ENCODE measurements at regions not wholly inside any gene's neighbourhood (a gene's known extent, or its start where the extent isn't known, plus 50 kb on each side); places are given as distances from the start of the nearest gene placed in this dataset.
"Not testable (repeated sequence)": the region's sequence is repeated elsewhere in the genome, so short reads cannot be mapped to it uniquely, and the experiment has no call there.

DNA sequence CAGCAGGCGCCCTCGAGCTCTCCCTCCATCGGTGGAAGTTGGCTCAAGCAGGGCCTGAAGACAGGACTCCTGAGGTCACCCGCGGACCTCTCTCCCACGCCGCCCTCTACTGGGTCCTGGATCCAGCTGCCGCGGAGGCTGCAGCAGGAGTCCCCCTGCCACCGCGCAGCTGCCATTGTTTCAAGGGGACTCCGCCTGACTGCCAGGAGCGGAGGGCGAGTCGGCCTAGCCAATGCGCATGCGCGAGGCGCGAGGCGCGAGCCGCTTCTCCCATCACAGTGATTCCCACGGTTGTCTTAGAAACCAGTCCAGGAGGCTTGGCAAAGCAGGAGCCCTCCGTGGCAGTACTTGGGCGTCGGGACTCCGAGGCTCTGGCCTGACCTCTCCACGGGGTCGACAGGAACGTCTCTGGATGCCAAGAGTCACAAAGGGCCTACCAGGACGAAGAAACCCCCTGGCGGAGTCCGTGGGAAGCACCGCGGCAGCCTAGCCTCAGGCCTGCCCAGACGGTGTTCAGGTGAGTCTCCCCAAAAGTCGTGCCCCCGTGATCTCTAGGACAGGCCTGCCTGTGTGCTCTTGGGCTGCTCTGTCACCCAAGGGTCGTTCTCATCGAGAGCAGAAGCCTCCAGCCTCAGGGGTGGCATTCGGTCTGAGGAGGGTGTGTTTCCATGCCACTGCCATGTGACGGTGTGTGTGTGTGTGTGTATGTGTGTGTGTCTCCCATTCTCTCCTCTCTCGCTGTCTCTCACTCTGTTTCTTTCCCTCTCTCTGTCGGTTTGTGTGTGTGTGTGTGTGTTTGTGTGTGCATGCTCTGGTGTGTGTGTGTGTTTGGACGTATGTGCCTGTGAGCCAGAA lies 290.6 kb upstream of the ZNF337 start:
- FAIRE-seq: no peak

DNA sequence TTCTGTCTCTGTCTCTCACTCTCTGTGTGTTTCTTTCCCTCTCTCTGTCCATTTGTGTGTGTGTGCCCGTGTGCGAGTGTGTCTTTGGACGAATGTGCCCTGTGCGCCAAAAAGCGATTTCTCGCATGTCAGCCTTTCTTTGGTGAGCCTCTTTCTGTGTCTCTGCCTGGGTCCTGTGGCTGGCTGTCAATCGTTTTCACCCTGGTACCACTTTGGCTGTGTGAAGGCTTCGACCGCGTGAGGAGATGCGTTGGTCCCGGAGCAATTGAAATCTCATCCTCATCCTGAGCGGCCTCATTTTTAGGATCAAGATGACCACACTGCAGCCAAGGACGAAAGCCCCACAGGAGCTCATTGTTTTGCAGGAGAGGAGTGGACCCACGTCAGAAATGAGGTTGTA lies 288.9 kb upstream of the ZNF337 start:
- FAIRE-seq: no peak

DNA sequence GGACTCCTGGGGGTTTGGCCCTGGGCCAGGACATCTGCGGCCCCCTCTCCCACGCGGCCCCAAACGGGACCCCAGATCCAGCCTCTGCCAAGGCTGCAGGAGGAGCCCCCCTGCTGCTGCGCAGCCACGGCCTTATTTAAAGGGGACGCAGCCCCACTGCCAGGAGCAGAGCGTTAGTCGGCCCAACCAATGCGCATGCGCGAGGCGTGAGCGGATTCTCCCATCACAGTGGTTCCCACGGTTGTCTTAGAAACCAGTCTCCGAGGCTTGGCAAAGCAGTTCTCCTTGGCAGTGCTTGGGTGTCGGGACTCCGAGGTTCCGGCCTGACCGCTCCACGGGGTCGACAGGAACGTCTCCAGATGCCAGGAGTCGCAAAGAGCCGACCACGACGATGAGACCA lies 288.3 kb upstream of the ZNF337 start:
- FAIRE-seq: no peak

DNA sequence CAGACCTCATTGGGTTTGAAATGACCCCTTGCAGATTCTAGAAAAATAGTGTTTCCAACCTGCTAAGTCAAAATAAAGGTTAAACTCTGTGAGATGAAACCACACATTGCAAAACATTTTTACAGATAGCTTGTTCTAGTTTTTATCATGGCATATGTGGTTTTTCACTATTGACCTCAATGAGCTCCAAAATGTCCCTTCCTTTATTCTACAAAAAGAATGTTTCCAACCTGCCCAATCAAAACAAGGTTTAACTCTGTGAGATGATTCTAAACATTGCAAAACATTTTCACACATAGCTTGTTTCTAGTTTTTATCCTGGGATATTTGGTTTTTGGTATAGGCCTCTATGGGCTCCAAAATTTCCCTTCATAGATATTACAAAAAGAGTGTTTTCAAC lies 286.0 kb upstream of the ZNF337 start:
- FAIRE-seq: not testable (repeated sequence)

DNA sequence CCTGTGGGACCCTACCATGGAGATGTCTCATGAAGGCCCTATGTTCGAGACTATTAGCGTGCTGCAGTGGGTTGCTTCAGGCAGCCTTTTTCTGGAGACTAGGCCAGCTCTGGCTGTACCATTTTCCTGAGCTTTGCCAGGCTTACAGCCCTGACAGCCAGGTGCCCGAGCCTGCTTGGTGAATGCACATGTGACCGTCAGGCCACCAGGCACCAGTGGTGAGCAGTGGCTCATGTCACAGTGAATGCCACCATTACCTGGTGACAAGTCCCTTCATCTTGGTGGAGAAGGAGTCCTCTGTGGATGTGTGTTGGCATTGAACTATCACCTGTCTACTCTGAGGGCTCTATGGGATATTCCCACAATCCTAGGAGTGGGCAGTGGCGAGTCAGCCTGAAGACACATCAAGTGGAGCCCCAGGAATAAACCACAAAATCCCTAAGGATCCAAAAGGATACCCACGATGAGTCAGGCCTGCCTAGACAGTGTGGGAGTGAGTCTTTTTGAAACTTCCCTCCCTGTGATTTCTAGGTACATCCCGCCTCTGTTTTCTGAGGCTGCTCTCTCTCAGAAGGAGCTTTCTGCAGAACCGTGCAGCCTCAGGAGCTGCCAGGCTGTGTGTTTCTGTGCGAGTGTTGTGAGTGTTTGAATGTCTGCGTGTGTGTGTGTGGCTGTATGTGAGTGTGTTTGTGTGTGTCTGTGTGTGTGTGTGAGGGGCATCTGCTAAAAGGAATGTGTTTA lies 282.0 kb upstream of the ZNF337 start:
- not testable (repeated sequence) for FAIRE-seq

DNA sequence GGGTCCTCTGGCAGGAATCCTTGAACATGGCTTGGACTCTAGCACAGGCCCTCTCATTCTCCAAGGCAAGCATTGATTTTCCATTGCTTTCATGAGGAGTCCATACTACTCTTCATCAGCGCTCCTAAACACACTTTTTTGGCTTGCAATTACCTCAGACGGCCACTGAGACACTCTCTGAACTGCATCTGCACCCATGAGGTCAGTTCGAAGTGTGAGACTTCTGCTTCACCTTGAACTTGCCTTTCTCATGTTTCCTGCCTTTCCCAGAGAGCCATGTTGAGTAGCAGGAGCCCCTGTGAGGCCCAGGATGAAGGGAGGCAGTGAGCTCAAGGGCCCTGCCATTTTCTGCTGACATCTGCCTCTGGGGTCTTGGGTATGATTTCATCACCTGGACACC lies 279.2 kb upstream of the ZNF337 start:
- not testable (repeated sequence) for FAIRE-seq

DNA sequence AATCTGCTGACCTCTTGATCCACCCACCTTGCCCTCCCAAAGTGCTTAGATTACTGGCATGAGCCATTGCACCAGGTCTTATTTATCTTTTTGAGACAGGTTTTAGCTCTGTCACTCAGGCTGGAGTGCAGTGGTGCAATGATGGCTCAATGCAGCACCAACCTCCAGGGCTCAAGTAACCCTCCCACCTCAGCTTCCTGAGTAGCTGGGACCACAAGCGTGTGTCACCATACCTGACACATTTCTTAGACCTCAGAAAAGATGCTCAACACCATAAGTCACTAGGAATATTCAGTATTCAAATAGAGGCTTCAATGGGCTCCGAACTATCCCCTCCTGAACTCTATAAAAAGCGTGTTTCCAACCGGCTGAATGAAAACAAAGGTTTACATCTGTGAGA lies 268.6 kb upstream of the ZNF337 start:
- not testable (repeated sequence) for FAIRE-seq

DNA sequence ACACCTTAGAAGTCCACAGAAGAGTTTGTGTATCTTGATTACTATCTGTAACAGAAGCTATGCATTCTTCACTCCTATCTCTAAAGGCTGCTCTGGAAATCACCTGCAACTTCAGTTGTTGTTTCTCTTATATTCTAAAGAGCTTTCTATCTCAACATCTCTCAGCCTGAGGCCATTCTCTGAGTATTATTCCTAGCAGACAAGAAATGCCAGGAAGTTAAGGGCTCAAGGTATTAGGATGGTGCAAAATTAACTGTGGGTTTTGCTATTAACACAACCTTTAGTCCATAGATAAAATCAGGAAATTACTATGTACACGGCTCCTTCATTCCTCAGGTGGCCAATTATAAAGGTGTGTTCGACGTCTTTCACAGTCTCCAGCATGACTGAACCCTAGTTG lies 257.2 kb upstream of the ZNF337 start:
- FAIRE-seq: not testable (repeated sequence)

DNA sequence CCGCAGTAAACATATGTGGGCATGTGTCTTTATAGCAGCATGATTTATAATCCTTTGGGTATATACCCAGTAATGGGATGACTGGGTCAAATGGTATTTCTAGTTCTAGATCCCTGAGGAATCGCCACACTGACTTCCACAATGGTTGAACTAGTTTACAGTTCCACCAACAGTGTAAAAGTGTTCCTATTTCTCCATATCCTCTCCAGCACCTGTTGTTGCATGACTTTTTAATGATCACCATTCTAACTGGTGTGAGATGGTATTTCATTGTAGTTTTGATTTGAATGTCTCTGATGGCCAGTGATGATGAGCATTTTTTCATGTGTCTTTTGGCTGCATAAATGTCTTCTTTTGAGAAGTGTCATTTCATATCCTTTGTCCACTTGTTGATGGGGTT lies 238.6 kb upstream of the ZNF337 start:
- not testable (repeated sequence) for FAIRE-seq

DNA sequence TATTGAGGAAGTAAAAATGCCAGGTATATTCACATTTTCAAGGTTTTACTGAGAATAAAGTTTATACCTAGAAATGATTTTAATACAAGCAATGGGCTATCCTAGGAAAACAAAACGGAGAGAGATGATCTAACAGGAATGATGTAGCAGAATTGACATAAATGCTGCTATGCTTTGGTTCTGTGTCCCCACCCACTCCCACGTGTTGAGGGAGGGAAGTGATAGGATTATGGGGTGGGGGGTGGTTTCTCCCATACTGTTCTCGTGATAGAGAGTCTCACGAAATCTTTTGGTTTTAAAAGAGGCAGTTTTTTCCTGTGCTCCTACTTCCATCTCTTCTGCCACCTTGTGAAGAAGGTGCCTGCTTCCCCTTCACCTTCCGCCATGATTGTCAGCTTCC lies 236.2 kb upstream of the ZNF337 start:
- FAIRE-seq: not testable (repeated sequence)

DNA sequence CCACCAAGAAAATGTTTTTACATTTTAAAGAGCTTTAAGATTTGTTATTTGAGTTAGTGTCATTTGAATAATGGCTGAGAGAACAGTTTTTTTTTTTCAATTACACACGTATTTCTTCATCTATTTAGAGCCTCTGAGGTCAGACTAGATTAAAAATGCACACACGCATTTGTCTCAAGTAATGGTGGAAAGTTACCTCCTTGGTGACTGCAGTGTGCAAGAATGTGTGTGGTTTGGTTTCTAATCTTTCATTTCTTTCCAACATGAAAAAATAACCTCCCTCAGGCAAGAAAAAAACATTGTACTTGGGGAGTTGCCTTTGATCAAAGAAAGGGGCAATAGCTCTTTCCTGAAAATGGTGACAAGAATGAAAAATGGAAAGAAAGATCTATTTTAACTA lies 235.5 kb upstream of the ZNF337 start:
- not testable (repeated sequence) for FAIRE-seq

DNA sequence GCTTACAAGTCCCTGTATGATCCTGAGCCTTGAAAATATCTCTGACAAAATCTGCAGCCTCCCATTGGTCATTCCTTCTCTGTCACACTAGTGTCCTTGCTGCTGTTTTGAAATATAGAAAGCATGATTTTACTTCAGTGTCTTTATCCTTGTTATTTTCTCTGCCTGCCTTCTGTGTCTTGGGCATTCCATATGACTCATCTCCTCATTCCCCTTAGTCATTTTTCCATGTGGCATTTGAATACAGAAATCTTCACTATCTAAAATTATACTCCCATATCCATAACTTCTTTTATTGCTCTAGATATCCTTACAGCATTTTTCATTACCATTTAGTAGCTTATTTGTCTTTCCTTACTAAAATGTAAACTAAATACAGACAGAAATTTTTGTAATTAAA lies 205.7 kb upstream of the ZNF337 start:
- not testable (repeated sequence) for FAIRE-seq

DNA sequence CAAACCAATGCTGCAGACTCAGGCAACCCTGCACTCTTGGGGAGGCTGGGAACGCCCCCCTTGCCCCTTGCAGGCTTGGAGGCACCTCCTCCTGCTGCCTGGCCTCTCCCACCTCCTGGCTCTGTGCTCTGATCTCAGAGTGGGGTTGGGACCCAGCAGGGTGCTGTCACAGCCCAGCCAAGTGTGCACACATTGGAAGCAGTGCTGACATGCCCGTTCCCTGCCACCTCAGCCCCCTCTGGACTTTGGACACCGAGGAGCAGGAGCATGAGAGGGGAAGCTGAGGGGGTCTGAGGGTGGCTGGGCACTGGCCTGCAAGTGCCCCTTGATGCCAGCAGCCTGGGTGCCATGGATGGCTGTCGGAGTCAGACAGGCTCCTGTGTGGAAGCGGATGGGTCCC lies 202.0 kb upstream of the ZNF337 start:
- not testable (repeated sequence) for FAIRE-seq

DNA sequence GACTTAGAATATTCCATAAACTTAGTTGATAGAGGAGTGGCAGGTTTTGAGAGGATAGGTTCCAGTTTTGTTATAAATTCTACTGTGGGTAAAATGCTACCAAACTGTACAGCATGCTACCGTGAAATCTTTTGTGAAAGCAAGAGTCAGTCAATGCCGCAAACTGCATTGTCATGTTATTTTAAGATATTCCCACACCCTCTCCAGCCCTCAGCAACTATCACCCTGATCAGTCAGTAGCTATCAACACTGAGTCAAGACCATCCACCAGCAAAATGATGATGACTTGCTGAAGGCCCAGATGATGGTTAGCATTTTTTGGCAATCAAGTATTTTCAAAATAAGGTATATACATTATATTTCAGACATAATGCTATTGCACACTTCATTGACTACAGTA lies 182.4 kb upstream of the ZNF337 start:
- FAIRE-seq: not testable (repeated sequence)

DNA sequence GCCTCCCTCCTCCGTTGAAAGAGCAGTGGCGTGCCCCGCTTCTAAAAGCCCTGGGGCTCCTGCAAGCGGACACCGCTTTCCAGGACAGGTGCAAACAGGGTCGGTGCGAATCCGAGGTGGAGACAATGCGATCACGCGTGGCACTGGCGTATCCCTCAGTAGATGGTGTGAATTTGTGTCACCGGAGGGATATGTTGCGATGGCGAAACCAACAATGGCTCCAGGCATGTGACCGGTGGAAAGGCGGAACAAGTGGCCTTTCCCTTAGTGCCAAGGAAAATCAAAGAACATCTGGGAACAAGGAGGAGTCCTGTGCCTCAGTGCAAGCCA lies 172.0 kb upstream of the ZNF337 start:
- not testable (repeated sequence) for FAIRE-seq

DNA sequence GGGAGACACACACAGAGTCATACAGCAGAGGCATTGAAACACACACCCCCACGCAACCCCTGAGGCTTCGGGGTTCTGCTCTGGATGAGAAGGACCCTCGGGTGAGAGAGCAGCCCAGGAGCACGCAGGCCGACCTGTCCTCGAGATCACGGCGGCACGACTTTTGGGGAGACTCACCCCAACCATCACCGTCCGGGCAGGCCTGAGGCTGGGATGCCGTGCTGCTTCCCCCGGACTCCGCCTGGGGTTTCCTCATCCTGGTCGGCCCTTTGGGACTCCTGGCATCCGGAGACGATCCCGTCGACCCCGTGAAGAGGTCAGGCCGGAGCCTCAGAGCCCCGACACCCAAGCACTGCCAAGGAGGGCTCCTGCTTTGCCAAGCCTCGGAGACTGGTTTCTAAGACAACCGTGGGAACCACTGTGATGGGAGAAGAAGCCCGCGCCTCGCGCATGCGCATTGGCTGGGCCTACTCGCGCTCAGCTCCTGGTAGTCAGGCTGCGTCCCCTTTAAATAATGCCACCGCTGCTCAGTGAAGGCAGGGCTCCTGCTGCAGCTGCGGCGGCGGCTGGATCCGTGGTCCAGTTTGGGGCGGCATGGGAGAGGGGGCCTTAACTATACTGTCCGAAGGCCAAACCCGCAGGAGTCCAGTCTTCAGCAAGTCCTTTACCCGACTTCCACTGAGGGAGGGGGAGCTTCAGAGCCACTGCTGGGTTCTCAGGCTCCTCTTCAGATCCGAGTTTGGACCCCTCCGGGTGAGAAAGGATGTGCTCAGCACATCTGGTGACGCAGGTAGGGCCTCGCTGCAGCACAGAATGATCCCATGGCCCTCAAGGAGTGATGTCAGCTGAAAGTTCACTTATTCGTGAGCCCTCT lies 171.4 kb upstream of the ZNF337 start:
- FAIRE-seq: no peak

DNA sequence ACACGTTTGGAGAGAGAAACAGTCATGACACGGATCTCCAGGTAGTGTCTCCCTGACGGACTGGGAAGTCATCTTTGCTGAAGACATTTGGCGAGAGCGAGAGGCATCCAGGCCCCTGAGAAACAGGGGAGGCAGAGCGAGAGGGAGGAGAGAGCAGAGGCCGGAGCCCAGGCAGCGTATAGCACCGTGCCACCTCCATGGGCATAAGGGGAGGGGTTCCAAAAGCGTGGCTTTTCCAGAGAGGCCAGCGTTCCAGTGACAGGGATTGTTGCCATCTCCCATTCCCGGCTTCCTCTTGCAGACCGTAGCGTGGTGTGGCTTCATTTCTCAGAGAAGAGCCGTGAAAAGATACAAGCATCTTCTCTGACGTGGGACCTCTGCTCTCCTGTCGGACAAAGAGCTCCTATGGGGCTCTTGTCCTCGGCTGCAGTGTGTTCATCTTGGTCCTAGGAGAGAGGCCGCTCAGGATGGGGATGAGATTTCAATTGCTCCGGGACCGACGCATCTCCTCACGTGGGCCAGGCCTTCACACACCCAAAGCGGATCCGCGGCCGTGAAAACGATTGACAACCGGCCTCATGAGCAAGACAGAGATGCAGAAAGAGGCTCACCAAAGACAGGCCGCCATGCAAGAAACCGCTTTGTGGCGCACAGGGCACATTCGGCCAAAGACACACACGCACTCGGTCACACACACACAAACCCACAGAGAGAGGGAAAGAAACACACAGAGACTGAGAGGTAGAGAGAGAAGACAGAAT lies 170.5 kb upstream of the ZNF337 start:
- FAIRE-seq: not testable (repeated sequence)

DNA sequence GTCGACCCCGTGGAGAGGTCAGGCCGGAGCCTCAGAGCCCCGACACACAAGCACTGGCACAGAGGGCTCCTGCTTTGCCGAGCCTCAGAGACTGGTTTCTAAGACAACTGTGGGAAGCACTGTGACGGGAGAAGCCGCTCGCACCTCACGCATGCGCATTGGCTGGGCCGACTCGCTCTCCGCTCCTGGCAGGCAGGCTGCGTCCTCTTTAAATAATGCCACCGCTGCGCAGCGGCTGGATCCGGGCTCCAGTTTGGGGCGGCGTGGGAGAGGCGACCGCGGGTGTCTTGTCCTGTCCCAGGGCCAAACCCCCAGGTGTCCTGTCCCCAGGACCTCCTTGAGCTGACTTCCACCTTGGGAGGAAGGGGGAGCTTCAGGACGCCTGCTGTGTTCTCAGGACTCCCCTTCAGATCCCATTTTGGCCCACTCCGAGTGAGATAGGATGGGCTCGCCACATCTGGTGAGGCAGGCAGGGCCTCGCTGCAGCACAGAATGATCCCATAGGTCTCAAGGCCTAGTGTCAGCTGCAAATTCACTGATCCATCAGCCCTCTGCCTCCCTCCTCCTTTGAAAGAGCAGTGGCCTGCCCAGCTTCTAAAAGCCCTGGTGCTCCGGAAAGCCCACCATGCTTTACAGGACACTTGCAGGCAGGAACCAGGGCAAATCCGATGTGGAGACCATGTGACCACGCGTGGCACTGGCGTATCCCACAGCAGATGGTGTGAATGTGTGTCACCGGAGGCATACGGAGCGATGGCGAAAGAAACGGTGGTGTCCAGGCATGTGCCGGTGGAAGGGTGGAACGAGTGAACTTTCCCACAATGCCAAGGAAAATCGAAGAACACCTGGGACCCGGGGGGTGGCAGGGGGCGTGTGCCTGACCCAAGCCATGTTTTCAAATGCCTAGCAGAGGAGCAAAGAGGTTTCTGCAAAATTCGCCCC lies 169.3 kb upstream of the ZNF337 start:
- FAIRE-seq: no peak

DNA sequence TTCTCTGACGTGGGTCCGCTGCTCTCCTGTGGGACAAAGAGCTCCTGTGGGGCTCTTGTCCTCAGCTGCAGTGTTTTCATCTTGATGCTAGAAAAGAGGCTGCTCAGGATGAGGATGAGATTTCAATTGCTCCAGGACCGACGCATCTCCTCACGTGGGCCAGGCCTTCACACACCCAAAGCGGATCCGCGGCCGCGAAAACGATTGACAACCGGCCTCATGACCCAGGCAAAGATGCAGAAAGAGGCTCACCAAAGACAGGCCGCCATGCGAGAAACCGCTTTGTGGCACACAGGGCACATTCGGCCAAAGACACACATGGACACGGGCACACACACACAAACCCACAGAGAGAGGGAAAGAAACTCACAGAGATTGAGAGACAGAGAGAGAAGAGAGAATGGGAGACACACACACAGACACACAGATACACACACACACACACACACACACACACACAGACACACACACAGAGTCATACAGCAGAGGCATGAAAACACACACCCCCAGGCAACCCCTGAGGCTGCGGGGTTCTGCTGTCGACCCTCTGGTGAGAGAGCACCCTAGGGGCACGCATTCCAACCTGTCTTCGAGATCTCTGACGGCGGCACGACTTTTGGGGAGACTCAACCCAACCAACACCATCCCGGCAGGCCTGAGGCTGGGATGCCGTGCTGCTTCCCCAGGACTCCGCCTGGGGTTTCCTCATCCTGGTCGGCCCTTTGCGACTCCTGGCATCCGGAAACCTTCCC lies 168.5 kb upstream of the ZNF337 start:
- FAIRE-seq: not testable (repeated sequence)

DNA sequence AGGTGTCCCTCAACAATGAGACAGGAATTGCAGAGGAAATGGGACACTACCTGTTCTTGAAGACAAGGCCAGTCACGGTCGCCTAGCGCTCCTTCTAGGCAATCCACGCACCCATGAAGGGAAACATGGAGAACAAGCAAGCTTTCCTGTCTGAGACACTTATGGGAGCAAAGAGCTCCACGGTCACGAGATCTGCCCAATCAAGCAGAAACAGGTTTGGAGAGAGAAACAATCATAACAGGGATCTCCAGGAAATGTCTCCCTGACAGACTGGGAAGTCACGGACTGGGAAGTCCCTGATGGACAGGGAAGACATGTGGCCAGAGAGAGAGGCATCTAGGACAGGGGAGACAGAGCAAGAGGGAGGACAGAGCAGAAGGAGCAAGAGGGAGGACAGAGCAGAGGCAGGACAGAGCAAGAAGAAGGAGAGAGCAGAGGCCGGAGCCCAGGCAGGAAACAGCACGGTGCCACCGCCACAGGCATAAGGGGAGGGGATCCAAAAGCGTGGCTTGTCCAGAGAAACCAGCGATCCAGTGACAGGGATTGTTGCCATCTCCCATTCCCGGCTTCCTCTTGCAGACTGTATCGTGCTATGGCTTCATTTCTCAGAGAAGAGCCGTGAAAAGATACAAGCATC lies 167.8 kb upstream of the ZNF337 start:
- FAIRE-seq: no peak
